CD14-positive monocyte (primary cell): ENCODE measurements at regions not wholly inside any gene's neighbourhood (a gene's known extent, or its start where the extent isn't known, plus 50 kb on each side); places are given as distances from the start of the nearest gene placed in this dataset.

Experiments used
- DNase-seq, 3 donors: peaks; one replicate each; pipeline ENCODE4 v3.0.0-alpha.2; 2011 to 2022
- H2AFZ ChIP-seq: 2 replicates; pipeline ENCODE4 v1.6.0; 2012; ENCODE audit warnings: mild to moderate bottlenecking, low read depth, low read length, inconsistent platforms; ENCODE audit not compliant: insufficient read depth, poor library complexity, severe bottlenecking
- H3K27ac ChIP-seq, 2 donors: 1 replicate in 1 of 2; 2 replicates in 1 of 2; pipeline ENCODE4 v1.5.1; 2012 to 2013; ENCODE audit warnings: low read length in 2 of 2, control low read depth in 1 of 2, inconsistent platforms in 1 of 2, low read depth in 1 of 2, mild to moderate bottlenecking in 1 of 2
- H3K27me3 ChIP-seq, 2 donors: one replicate each; pipeline versions ENCODE4 v1.6.0 to v1.6.1; 2011 to 2013; ENCODE audit warnings: low read length in 2 of 2; ENCODE audit not compliant: control insufficient read depth in 2 of 2, insufficient read depth in 2 of 2
- H3K36me3 ChIP-seq, 2 donors: replicated peaks in 1 of 2; 1 replicate in 1 of 2; 2 replicates in 1 of 2; pipeline versions ENCODE4 v1.5.1 to v1.6.1; 2012 to 2013; ENCODE audit warnings: low read length in 2 of 2, control low read depth in 1 of 2, inconsistent platforms in 1 of 2, mild to moderate bottlenecking in 1 of 2; ENCODE audit not compliant: insufficient read depth in 2 of 2, control insufficient read depth in 1 of 2
- H3K4me1 ChIP-seq, 2 donors: 1 replicate in 1 of 2; 2 replicates in 1 of 2; pipeline versions ENCODE4 v1.5.1 to v1.6.1; 2012 to 2013; ENCODE audit warnings: low read length in 2 of 2, control low read depth in 1 of 2, inconsistent platforms in 1 of 2, mild to moderate bottlenecking in 1 of 2, moderate library complexity in 1 of 2; ENCODE audit not compliant: insufficient read depth in 2 of 2, control insufficient read depth in 1 of 2
- H3K4me2 ChIP-seq: replicated peaks from 2 replicates; pipeline ENCODE3; 2012; ENCODE audit warnings: low read length, moderate library complexity, mild to moderate bottlenecking; ENCODE audit not compliant: poor library complexity, severe bottlenecking; ENCODE audit errors: extremely low read depth
- H3K4me3 ChIP-seq, 3 experiments: fragments of 200-600 bp in 1 of 3; sonication (generic) in 1 of 3; replicated peaks in 1 of 3; 1 replicate in 2 of 3; 2 replicates in 1 of 3; pipeline ENCODE4 v1.5.1; 2011 to 2013; ENCODE audit warnings: low read length in 3 of 3, mild to moderate bottlenecking in 3 of 3, control low read depth in 2 of 3, low read depth in 2 of 3, inconsistent platforms in 1 of 3, moderate library complexity in 1 of 3
- H3K79me2 ChIP-seq: 2 replicates; pipeline ENCODE4 v1.6.0; 2012; ENCODE audit warnings: mild to moderate bottlenecking, control low read depth, inconsistent platforms, low read length, moderate library complexity; ENCODE audit not compliant: insufficient read depth
- H3K9ac ChIP-seq: 2 replicates; pipeline ENCODE4 v1.6.0; 2017; ENCODE audit warnings: low read length, mild to moderate bottlenecking; ENCODE audit not compliant: insufficient read depth, poor library complexity, severe bottlenecking
- H3K9me3 ChIP-seq, 2 donors: replicated peaks in 1 of 2; 1 replicate in 1 of 2; 2 replicates in 1 of 2; pipeline versions ENCODE4 v1.5.1 to v1.6.1; 2012 to 2013; ENCODE audit warnings: low read length in 2 of 2, control low read depth in 1 of 2; ENCODE audit not compliant: control insufficient read depth in 1 of 2, insufficient read depth in 1 of 2
- H4K20me1 ChIP-seq: 2 replicates; pipeline ENCODE4 v1.6.0; 2012; ENCODE audit warnings: mild to moderate bottlenecking, low read length, control low read depth, moderate library complexity; ENCODE audit not compliant: insufficient read depth
- H3K27ac Mint-ChIP-seq, 7 donors: one replicate each; pipeline ENCODE4 v1.8.0; 2020; ENCODE audit warnings: mild to moderate bottlenecking in 7 of 7, mixed read lengths in 7 of 7, moderate library complexity in 6 of 7, inconsistent platforms in 2 of 7
- H3K27me3 Mint-ChIP-seq, 3 donors: one replicate each; pipeline ENCODE4 v1.8.0; 2021 to 2022; ENCODE audit warnings: low read depth in 3 of 3, mild to moderate bottlenecking in 3 of 3, mixed read lengths in 3 of 3, moderate library complexity in 3 of 3, inconsistent platforms in 1 of 3
- H3K36me3 Mint-ChIP-seq, 2 donors: one replicate each; pipeline ENCODE4 v1.8.0; 2020; ENCODE audit warnings: mixed read lengths in 2 of 2, inconsistent platforms in 1 of 2, mild to moderate bottlenecking in 1 of 2
- H3K4me1 Mint-ChIP-seq: one replicate; pipeline ENCODE4 v1.8.0; 2020; ENCODE audit warnings: mild to moderate bottlenecking, mixed read lengths
- H3K4me3 Mint-ChIP-seq, 2 donors: one replicate each; pipeline ENCODE4 v1.8.0; 2020; ENCODE audit warnings: mild to moderate bottlenecking in 2 of 2, mixed read lengths in 2 of 2, moderate library complexity in 1 of 2
- H3K9me3 Mint-ChIP-seq, 7 donors: one replicate each; pipeline ENCODE4 v1.8.0; 2020 to 2022; ENCODE audit warnings: mixed read lengths in 7 of 7, mild to moderate bottlenecking in 6 of 7, moderate library complexity in 6 of 7, inconsistent platforms in 2 of 7
- WGBS: methylation state at CpG from one replicate; pipeline ENCODE4 v1.1.5; 2013; ENCODE audit warnings: missing lambda C conversion rate; ENCODE audit not compliant: insufficient coverage; 5-methylcytosine and 5-hydroxymethylcytosine counted together
- intact Hi-C, 2 donors: fragments of 100-400 bp; cut with micrococcal nuclease; formaldehyde crosslinking; loops; one replicate each; pipeline versions ENCODE4 v1.15.0 to v1.15.1; 2023
- TF ChIP-seq, protein P1 (sequence below): fragments of 200-600 bp; IDR thresholded peaks from one replicate; pipeline ENCODE4 v1.8.0; 2022; ENCODE audit warnings: antibody characterized with exemption, mild to moderate bottlenecking

DNA sequence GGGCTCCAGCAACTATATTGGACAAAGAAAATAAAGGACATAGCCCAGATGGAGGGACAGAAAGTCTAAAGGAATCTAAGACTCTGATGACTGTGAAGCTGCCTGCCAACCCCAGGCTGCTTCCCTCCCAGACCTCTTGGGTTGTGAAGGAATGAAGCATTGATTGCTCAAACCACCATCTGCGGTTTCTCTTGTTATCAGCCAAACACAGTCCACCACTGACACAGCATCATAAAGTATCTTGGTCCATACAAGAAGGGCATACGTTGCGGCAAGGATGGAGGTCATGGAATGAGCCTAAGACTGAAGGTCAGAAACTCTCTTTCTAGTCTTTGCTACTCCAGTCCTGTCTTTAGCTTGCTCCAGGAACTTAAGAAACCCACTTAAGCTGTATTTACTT is 58.5 kb upstream of the PLXNC1 start:
- 40% methylated on average over 2 of the region's 3 CpGs for WGBS
- no peak overlapping the region for H3K4me3 ChIP-seq

DNA sequence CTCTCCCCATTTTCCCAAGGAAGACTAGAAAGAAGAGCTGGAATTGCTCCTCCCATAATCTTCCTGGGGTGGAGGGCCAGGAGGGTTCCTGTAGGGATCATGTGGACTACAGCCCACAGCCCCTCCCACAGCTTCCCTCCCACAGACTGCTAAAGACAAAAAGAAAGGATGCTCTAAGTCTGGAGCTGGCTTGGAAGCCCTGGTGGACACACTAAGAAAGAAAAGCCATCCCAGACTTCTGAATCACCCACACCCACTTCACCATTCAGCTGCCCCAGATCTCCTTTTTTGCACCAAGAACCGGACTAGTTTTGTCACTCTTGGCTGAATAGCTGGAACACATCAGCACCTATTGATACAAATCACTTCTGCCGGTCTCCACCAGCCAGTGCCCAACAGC is 56.8 kb upstream of the PLXNC1 start:
- no peak overlapping the region for H3K4me3 Mint-ChIP-seq
- no peak overlapping the region for H3K4me3 ChIP-seq
- 94% methylated on average over 2 of the region's 2 CpGs for WGBS
- no peak overlapping the region for H3K27ac ChIP-seq
- intact Hi-C loops = no loop called here
- TF ChIP-seq, protein P1, sequence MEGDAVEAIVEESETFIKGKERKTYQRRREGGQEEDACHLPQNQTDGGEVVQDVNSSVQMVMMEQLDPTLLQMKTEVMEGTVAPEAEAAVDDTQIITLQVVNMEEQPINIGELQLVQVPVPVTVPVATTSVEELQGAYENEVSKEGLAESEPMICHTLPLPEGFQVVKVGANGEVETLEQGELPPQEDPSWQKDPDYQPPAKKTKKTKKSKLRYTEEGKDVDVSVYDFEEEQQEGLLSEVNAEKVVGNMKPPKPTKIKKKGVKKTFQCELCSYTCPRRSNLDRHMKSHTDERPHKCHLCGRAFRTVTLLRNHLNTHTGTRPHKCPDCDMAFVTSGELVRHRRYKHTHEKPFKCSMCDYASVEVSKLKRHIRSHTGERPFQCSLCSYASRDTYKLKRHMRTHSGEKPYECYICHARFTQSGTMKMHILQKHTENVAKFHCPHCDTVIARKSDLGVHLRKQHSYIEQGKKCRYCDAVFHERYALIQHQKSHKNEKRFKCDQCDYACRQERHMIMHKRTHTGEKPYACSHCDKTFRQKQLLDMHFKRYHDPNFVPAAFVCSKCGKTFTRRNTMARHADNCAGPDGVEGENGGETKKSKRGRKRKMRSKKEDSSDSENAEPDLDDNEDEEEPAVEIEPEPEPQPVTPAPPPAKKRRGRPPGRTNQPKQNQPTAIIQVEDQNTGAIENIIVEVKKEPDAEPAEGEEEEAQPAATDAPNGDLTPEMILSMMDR = no peak
- H3K4me1 ChIP-seq = no peaks in the 10 kb centered on the region
- H3K27me3 ChIP-seq = no peaks in the 10 kb centered on the region
- peaks cover 1 to 6% (median 4%) of the 10 kb centered on the region in 3 donors for H3K27me3 Mint-ChIP-seq
- no peak overlapping the region for H2AFZ ChIP-seq
- H3K9ac ChIP-seq = no peak overlapping the region
- H3K9me3 Mint-ChIP-seq = peaks cover 0 to 3% (median 0%) of the 10 kb centered on the region in 7 donors
- peaks cover 9% of the 10 kb centered on the region for H3K4me1 Mint-ChIP-seq
- no peaks in the 10 kb centered on the region for H3K36me3 ChIP-seq
- H3K4me2 ChIP-seq = no peak overlapping the region
- H3K27ac Mint-ChIP-seq = no peak overlapping the region
- no peaks in the 10 kb centered on the region for H3K79me2 ChIP-seq
- H3K36me3 Mint-ChIP-seq = no peaks in the 10 kb centered on the region
- H3K9me3 ChIP-seq = no peaks in the 10 kb centered on the region
- DNase-seq = no peak
- no peaks in the 10 kb centered on the region for H4K20me1 ChIP-seq

More for the DNA sequence above, 58.5 kb upstream of the PLXNC1 start:
- TF ChIP-seq, protein P1 = no peak
- H3K36me3 Mint-ChIP-seq = no peaks in the 10 kb centered on the region
- peak overlapping the region in 1 of 7 donors; percentile 61 for H3K27ac Mint-ChIP-seq
- Histone ChIP-seq H3K9ac (no peak overlapping the region), H2AFZ (no peak overlapping the region), H3K79me2 (no peaks in the 10 kb centered on the region), H4K20me1 (no peaks in the 10 kb centered on the region), H3K36me3 (no peaks in the 10 kb centered on the region), H3K27ac (no peak overlapping the region), H3K9me3 (peaks cover 4 to 10% of the 10 kb centered on the region in 2 donors), H3K4me1 (no peaks in the 10 kb centered on the region), H3K4me2 (no peak overlapping the region), H3K27me3 (no peaks in the 10 kb centered on the region)
- H3K4me1 Mint-ChIP-seq = peaks cover 9% of the 10 kb centered on the region
- H3K27me3 Mint-ChIP-seq = peaks cover 0 to 4% (median 4%) of the 10 kb centered on the region in 3 donors
- intact Hi-C loops = no loop called here
- no peak overlapping the region for H3K4me3 Mint-ChIP-seq
- H3K9me3 Mint-ChIP-seq = peaks cover 2 to 17% (median 10%) of the 10 kb centered on the region in 7 donors
- no peak for DNase-seq
